Cardiac muscle cell (in vitro differentiated cells and primary cell): ENCODE measurements at regions not wholly inside any gene's neighbourhood (a gene's known extent, or its start where the extent isn't known, plus 50 kb on each side); places are given as distances from the start of the nearest gene placed in this dataset.
A peak's percentile ranks its signal among the peaks of the same experiment; 100 is the strongest.

ENCODE experiments used
- DNase-seq, 2 donors: peaks; one replicate each; pipeline versions ENCODE4 v3.0.0 to v3.0.0-alpha.2; 2010 to 2017; ENCODE audit warnings: low read depth in 1 of 2, low spot score in 1 of 2
- H3K27ac ChIP-seq: fragments of 200-600 bp; sonication (generic); 2 replicates; pipeline ENCODE4 v1.5.1; 2016
- H3K27me3 ChIP-seq: fragments of 200-600 bp; sonication (generic); 2 replicates; pipeline ENCODE4 v1.6.0; 2016; ENCODE audit warnings: control low read depth
- H3K36me3 ChIP-seq: fragments of 200-600 bp; sonication (generic); 2 replicates; pipeline ENCODE4 v1.5.1; 2016; ENCODE audit warnings: control low read depth
- H3K4me1 ChIP-seq: fragments of 200-600 bp; sonication (generic); 2 replicates; pipeline ENCODE4 v1.8.1; 2017; ENCODE audit warnings: low read depth, mild to moderate bottlenecking, mixed run types
- H3K4me3 ChIP-seq: fragments of 200-600 bp; sonication (generic); 2 replicates; pipeline ENCODE4 v1.5.1; 2016; ENCODE audit warnings: mild to moderate bottlenecking
- H3K9me3 ChIP-seq: fragments of 200-600 bp; sonication (generic); 2 replicates; pipeline ENCODE4 v1.5.1; 2017; ENCODE audit warnings: low read depth, mild to moderate bottlenecking, control low read depth
- TF ChIP-seq, protein P1 (sequence below): IDR thresholded peaks from 2 replicates; pipeline ENCODE4 v1.5.1; 2012; ENCODE audit warnings: low read depth, mild to moderate bottlenecking, low read length

DNA sequence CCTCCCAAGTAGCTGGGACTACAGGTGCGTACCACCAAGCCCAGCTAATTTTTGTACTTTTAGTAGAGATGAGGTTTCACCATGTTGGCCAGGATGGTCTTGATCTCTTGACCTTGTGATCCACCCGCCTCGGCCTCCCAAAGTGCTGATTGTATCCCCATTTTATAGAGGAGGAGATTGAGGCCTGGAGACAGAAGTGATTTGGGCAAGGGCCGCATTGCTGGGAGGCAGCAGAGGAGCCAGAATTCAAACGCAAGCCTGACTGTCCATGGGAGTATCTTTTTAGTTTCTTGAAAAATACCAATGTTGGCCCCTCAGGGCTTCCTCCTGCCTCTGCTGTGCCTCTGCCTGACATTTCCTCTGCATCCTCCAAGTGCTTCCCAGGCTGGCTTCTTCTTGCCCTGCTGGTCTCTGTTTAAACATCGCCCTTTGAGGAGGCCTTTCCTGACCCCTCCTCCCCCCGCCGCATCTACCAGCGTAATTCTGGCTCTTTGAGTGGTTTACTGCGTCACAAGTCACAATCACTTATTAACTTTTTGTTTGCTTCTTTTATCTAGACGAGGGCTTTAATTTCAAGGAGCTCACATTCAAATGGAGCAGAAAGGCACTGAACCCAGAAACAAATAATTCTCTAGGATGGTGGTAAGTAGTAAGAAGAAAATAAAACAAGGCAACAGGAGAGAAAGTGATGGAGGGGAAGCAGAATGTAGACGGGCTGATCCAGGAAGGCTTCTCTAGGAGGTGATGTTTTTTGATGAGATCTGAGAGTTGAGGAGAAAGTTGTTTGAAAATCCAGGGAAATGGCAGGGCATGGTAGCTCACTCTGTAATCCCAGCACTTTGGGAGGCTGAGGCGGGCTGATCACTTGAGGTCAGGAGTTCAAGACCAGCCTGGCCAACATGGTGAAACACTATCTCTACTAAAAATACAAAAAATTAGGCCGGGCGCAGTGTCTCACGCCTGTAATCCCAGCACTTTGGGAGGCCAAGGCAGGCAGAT is 91.0 kb upstream of the MED13L start:
- TF ChIP-seq, protein P1, sequence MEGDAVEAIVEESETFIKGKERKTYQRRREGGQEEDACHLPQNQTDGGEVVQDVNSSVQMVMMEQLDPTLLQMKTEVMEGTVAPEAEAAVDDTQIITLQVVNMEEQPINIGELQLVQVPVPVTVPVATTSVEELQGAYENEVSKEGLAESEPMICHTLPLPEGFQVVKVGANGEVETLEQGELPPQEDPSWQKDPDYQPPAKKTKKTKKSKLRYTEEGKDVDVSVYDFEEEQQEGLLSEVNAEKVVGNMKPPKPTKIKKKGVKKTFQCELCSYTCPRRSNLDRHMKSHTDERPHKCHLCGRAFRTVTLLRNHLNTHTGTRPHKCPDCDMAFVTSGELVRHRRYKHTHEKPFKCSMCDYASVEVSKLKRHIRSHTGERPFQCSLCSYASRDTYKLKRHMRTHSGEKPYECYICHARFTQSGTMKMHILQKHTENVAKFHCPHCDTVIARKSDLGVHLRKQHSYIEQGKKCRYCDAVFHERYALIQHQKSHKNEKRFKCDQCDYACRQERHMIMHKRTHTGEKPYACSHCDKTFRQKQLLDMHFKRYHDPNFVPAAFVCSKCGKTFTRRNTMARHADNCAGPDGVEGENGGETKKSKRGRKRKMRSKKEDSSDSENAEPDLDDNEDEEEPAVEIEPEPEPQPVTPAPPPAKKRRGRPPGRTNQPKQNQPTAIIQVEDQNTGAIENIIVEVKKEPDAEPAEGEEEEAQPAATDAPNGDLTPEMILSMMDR: no peak
- no peak overlapping the region for H3K27ac ChIP-seq
- H3K27me3 ChIP-seq: no peaks in the 10 kb centered on the region
- peaks cover 6% of the 10 kb centered on the region for H3K4me1 ChIP-seq
- DNase-seq: no peak
- no peaks in the 10 kb centered on the region for H3K36me3 ChIP-seq
- no peak overlapping the region for H3K4me3 ChIP-seq
- no peaks in the 10 kb centered on the region for H3K9me3 ChIP-seq

DNA sequence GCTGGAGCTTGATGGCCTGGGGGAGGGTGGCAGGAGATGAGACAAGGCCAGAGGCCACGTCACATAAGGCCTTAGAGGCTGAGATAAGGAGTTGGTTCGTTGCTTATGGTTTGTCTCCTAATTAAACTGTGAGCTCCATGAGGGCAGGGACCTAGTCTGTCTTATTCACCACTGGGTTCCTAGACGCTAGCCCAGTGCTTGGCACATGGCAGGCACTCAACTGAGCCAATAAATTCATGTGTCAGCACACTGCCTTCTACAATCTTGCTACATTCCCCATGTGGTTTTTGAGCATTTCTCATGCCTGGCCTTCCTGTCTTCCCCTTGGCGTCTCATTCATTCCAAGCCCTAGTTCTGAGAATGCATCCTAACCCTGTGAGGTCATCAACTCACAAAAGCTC is 92.5 kb upstream of the MED13L start:
- H3K27ac ChIP-seq: no peak overlapping the region

DNA sequence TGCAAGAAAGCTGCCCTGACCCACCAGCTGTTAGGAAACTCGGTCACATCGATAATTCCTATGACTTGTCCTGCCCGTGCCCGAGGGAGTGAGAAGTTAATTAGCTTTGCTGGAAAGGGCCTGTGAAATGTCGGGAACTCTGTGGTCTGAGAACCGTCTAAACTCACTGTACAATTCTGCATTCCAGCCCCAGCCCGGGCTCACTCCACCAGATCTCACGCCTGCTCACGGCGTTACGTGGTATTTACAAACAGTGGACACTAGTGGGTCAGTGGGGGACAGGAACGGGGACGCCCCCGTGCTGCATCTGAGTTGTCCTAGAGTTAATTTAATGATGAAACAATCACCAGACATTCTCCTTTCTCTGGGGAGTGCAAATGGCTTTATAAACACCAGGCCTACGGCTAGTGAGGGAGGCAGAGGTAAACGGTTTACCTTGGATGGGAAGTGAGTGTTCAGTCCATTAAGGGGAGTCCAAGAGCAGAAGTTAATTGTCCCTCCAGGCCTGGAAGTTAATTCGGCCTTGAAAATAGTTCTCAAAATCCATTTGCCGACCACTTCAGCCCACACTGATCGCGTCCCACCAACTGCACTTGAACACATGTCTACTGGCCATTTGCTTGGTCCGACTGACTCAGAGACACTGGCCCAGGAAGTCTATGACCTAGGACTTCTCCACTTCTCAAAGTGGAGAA is 93.5 kb upstream of the MED13L start:
- H3K4me1 ChIP-seq: peaks cover 8% of the 10 kb centered on the region
- H3K27me3 ChIP-seq: no peaks in the 10 kb centered on the region
- H3K4me3 ChIP-seq: no peak overlapping the region
- DNase-seq: no peak
- H3K27ac ChIP-seq: no peak overlapping the region
- no peaks in the 10 kb centered on the region for H3K9me3 ChIP-seq
- H3K36me3 ChIP-seq: no peaks in the 10 kb centered on the region
- TF ChIP-seq, protein P1: no peak

More for the DNA sequence above, 92.5 kb upstream of the MED13L start:
- H3K9me3 ChIP-seq: no peaks in the 10 kb centered on the region
- H3K36me3 ChIP-seq: no peaks in the 10 kb centered on the region
- H3K4me3 ChIP-seq: no peak overlapping the region
- peaks cover 8% of the 10 kb centered on the region for H3K4me1 ChIP-seq
- DNase-seq: peak in 1 of 2 donors; percentile 89
- TF ChIP-seq, protein P1: no peak
- H3K27me3 ChIP-seq: no peaks in the 10 kb centered on the region

DNA sequence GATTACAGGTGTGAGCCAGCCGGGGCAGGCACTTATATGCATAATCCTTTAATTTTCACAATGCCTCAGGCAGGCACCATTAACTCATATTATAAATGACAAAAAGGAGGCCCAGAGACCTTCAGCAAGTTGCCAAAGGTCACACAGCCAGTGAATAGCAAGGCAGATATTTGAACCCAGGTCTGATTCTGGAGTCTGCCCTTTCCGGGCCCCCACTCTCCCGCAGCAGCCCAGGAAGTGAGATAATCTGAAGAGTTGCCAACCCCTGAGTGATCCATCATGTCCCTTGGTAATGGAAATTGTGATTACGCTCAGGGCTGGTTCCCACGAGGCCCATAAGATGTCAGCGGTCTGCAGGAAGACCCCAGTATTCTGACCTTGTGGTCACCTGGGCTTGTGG is 95.3 kb upstream of the MED13L start:
- H3K36me3 ChIP-seq: no peaks in the 10 kb centered on the region
- TF ChIP-seq, protein P1: no peak
- H3K27ac ChIP-seq: peak overlapping the region; percentile 72
- no peaks in the 10 kb centered on the region for H3K27me3 ChIP-seq
- peak in 1 of 2 donors; percentile 36 for DNase-seq
- H3K4me1 ChIP-seq: peaks cover 8% of the 10 kb centered on the region
- H3K4me3 ChIP-seq: no peak overlapping the region
- no peaks in the 10 kb centered on the region for H3K9me3 ChIP-seq

DNA sequence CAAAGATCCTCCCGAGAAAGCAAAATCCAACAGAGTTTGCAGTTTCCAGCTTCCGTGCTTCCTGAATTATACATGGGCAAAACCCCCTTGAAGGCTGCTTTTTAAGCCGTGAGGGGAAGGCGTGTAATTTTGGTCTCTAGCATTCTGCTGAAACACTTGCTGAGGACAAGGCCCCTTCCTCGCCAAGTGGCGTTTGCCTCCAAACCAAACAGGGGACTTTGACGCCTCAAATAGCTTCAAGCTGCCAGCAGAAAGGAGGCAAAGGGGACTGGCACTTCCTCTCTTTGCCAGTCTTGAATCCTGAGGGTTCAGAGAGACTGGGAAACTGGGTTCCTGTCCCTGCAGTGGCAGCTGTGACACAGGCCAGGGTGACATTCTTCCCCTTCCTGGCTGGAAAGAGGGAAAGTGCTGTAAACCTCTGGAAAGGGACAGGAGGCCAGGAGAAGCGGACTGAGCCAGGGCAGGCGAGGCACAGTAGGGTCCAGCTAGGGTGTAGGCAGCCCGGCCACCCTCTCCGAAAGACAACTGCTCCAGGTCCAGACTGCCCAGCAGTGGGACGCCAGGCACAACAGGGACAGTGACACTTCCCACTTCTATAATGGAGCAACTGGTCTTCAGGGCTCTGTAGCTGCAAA is 96.2 kb upstream of the MED13L start:
- no peak for DNase-seq

More for the DNA sequence above, 96.2 kb upstream of the MED13L start:
- TF ChIP-seq, protein P1: no peak
- H3K36me3 ChIP-seq: no peaks in the 10 kb centered on the region
- H3K27me3 ChIP-seq: no peaks in the 10 kb centered on the region
- H3K4me3 ChIP-seq: no peak overlapping the region
- no peaks in the 10 kb centered on the region for H3K9me3 ChIP-seq
- H3K4me1 ChIP-seq: peaks cover 8% of the 10 kb centered on the region
- H3K27ac ChIP-seq: peak overlapping the region; percentile 72
